Upper lobe of right lung (tissue), 1 donor: ENCODE measurements at regions not wholly inside any gene's neighbourhood (a gene's known extent, or its start where the extent isn't known, plus 50 kb on each side); places are given as distances from the start of the nearest gene placed in this dataset.

Experiments used
- ATAC-seq: fragments of 200-7000 bp; cut with Tn5 transposase; one replicate; pipeline ENCODE4 v1.9.1; 2020; ENCODE audit warnings: mild to moderate bottlenecking, moderate library complexity
- DNase-seq: peaks from one replicate; pipeline ENCODE4 v3.0.0-alpha.2; 2020
- H3K27ac ChIP-seq: fragments of 200-600 bp; one replicate; pipeline ENCODE4 v1.8.0; 2022
- H3K27me3 ChIP-seq: fragments of 200-600 bp; one replicate; pipeline ENCODE4 v1.8.0; 2022; ENCODE audit warnings: mild to moderate bottlenecking
- H3K36me3 ChIP-seq: fragments of 200-600 bp; one replicate; pipeline ENCODE4 v1.8.0; 2022
- H3K4me1 ChIP-seq: fragments of 200-600 bp; one replicate; pipeline ENCODE4 v1.8.0; 2022
- H3K4me3 ChIP-seq: fragments of 200-600 bp; one replicate; pipeline ENCODE4 v1.8.0; 2022; ENCODE audit warnings: mild to moderate bottlenecking
- H3K9me3 ChIP-seq: fragments of 200-600 bp; one replicate; pipeline ENCODE4 v1.8.0; 2022
- intact Hi-C: fragments of 100-400 bp; cut with DNase I; formaldehyde crosslinking; loops from one replicate; pipeline ENCODE4 v1.11.0; 2022
- TF ChIP-seq, protein P1 (sequence below): fragments of 200-600 bp; IDR thresholded peaks from one replicate; pipeline ENCODE4 v1.8.0; 2022; ENCODE audit warnings: antibody characterized with exemption
- donor health status: DM: no; HTN: yes; CAD: no; lungs with severe emphysema.

DNA sequence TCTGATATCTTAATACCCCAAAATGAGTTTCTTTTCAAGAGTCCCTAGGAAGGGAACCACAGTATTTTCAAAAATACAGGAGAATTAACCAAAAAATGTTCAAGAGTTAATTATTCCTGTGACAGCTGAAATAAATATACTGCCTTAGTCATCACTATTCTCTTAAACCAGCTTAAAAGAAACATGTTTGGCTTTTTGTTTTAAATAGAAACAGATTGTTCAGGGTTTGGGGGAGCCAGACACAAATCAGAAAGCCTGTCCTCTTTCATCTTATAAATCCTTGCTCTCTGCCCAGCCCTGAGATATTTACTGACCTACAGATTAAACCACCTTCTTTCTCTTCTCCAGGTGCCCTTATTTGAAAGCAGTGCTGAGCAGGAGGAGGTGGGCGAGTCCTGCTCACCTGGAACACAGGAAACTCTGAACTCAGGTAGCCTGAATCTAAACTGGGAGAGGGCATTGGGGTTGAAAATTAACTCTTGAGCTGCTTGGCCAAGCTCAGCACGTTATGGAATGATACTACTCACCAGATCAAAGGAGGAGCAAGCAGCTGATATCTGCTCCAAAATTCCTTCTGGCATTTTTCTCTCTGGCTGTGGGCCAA lies 84.1 kb upstream of the SPRED1 start:
- H3K27ac ChIP-seq, result no peak overlapping the region
- ATAC-seq (no peak), DNase-seq (no peak)
- no peak overlapping the region for H3K4me3 ChIP-seq
- TF ChIP-seq, protein P1, sequence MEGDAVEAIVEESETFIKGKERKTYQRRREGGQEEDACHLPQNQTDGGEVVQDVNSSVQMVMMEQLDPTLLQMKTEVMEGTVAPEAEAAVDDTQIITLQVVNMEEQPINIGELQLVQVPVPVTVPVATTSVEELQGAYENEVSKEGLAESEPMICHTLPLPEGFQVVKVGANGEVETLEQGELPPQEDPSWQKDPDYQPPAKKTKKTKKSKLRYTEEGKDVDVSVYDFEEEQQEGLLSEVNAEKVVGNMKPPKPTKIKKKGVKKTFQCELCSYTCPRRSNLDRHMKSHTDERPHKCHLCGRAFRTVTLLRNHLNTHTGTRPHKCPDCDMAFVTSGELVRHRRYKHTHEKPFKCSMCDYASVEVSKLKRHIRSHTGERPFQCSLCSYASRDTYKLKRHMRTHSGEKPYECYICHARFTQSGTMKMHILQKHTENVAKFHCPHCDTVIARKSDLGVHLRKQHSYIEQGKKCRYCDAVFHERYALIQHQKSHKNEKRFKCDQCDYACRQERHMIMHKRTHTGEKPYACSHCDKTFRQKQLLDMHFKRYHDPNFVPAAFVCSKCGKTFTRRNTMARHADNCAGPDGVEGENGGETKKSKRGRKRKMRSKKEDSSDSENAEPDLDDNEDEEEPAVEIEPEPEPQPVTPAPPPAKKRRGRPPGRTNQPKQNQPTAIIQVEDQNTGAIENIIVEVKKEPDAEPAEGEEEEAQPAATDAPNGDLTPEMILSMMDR, result no peak
- H3K36me3 ChIP-seq, result no peaks in the 10 kb centered on the region
- intact Hi-C loops, result no loop called here
- no peaks in the 10 kb centered on the region for H3K9me3 ChIP-seq
- no peaks in the 10 kb centered on the region for H3K4me1 ChIP-seq
- no peaks in the 10 kb centered on the region for H3K27me3 ChIP-seq

- no peaks in the 10 kb centered on the region for H3K9me3 ChIP-seq
- TF ChIP-seq, protein P1, result no peak
- no peaks in the 10 kb centered on the region for H3K36me3 ChIP-seq
- H3K4me3 ChIP-seq, result no peak overlapping the region
- DNase-seq (no peak), ATAC-seq (no peak)
- no peaks in the 10 kb centered on the region for H3K4me1 ChIP-seq
- no peaks in the 10 kb centered on the region for H3K27me3 ChIP-seq
- intact Hi-C loops, result no loop called here
- H3K27ac ChIP-seq, result no peak overlapping the region
These were observed 80.7 kb upstream of the SPRED1 start for GRCh38 chr15:38171973-38172372.

- TF ChIP-seq, protein P1, result no peak
- Histone ChIP-seq H3K4me3 (no peak overlapping the region), H3K27me3 (no peaks in the 10 kb centered on the region), H3K4me1 (no peaks in the 10 kb centered on the region), H3K36me3 (no peaks in the 10 kb centered on the region), H3K27ac (no peak overlapping the region), H3K9me3 (no peaks in the 10 kb centered on the region)
- DNase-seq, result no peak
- intact Hi-C loops, result no loop called here
- ATAC-seq, result no peak
These were observed 77.9 kb upstream of the SPRED1 start for GRCh38 chr15:38174691-38175090.

DNA sequence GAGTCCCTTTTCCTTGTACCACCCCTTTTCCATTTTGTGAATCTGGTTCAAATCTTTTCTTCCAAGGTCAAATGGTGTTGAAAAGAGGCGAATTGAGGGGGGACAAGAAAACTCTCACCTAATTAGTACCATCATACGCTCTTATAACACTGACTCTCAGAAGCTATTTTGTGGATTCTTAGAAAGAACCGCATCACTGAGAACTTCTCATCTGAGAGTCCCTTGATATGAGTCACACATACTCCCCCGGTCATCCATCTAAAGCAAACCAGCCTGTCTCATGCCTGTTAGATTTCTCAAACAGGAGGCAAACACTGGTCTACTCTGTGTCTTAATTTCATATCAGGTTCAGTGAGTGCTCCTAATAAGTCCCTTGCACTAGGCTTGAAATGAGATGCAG lies 76.5 kb upstream of the SPRED1 start:
- intact Hi-C loops, result no loop called here
- DNase-seq, result no peak
- TF ChIP-seq, protein P1, result no peak
- H3K27ac ChIP-seq, result no peak overlapping the region
- no peaks in the 10 kb centered on the region for H3K36me3 ChIP-seq
- no peaks in the 10 kb centered on the region for H3K27me3 ChIP-seq
- no peak overlapping the region for H3K4me3 ChIP-seq
- H3K9me3 ChIP-seq, result no peaks in the 10 kb centered on the region
- no peaks in the 10 kb centered on the region for H3K4me1 ChIP-seq
- ATAC-seq, result no peak

DNA sequence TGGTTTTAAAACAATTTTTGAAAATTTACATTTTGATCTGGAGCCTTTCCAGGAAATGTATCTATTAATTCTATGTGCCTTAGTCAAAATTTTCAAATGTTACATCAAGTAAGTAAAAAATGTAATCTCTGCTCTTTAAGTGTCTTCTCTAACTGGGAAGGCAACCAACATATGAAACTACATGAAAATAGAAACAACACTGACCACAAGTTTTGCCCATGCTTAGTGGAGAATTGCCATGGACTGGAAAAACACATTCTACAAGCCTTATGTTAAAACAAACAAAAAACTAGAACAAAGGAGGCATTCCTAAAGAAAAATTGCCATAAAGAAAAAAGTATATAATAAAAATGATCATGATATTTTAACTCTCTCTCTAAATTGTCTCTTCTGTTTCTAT lies 75.9 kb upstream of the SPRED1 start:
- H3K27ac ChIP-seq, result no peak overlapping the region
- TF ChIP-seq, protein P1, result no peak
- no peak overlapping the region for H3K4me3 ChIP-seq
- no peak for ATAC-seq
- no peaks in the 10 kb centered on the region for H3K27me3 ChIP-seq
- intact Hi-C loops, result no loop called here
- no peaks in the 10 kb centered on the region for H3K36me3 ChIP-seq
- no peaks in the 10 kb centered on the region for H3K9me3 ChIP-seq
- H3K4me1 ChIP-seq, result no peaks in the 10 kb centered on the region
- DNase-seq, result no peak

DNA sequence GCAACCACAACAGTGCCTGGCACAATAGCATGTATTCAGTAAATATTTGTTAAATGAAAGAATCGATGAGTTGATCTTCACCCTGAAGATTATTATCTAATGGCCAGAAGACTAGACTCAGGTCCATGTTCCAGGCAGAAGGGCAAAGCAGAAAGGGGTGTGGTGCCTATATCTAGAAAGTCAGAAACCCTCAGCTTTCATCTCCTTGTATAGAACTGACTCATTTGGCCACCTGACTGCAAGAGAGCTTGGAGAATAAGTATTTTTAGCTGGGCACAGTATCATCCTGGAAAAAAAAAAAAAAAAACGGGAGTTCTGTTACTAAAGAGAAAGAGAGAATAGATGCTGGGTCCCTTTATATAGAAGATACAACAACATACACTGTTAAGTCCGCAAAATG lies 69.7 kb upstream of the SPRED1 start:
- Histone ChIP-seq H3K36me3 (no peaks in the 10 kb centered on the region), H3K27ac (no peak overlapping the region), H3K4me3 (no peak overlapping the region), H3K9me3 (no peaks in the 10 kb centered on the region), H3K27me3 (no peaks in the 10 kb centered on the region), H3K4me1 (no peaks in the 10 kb centered on the region)
- intact Hi-C loops, result no loop called here
- no peak for DNase-seq
- TF ChIP-seq, protein P1, result no peak
- no peak for ATAC-seq
